ENCODE measurements at regions not wholly inside any gene's neighbourhood (a gene's known extent, or its start where the extent isn't known, plus 50 kb on each side); places are given as distances from the start of the nearest gene placed in this dataset.

- TF ChIP-seq USF1 (IDR thresholded peaks at IDR 0.05) = no peak
- TF ChIP-seq ZBTB7A (IDR thresholded peaks at IDR 0.05; ENCODE audit: low read depth) = no peak
- TF ChIP-seq TEAD4 (IDR thresholded peaks at IDR 0.05) = no peak
- no peak for TF ChIP-seq CREB1 (IDR thresholded peaks at IDR 0.05; ENCODE audit: low read depth)
- TF ChIP-seq, protein P1, sequence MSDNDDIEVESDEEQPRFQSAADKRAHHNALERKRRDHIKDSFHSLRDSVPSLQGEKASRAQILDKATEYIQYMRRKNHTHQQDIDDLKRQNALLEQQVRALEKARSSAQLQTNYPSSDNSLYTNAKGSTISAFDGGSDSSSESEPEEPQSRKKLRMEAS (IDR thresholded peaks at IDR 0.05) = no peak
- TF ChIP-seq NFIC (IDR thresholded peaks at IDR 0.05) = no peak
- TF ChIP-seq YY1 (IDR thresholded peaks at IDR 0.05; ENCODE audit: low read depth) = no peak
Measured at GRCh38 chr17:70920416-70920815, 751.1 kb downstream of the KCNJ2 start.

DNA sequence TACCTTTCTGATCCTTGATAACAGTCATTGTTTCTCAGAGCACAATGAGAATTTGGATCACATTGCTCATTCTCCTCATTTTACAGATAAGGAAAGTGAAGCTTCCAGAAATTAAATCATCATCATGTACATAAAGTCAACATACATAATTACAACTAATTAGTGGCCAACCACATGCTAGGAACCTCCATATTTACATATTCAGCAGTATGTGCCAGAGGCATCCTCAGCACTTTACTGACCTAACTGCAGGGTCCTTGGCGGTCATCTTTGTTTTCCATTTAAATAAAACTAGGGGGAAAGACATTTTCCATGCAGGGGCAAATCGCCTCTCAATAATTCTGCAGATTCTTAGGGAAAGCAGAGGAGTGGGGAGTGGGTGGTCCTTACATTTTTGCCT, 752.9 kb downstream of the KCNJ2 start:
- TF ChIP-seq ZBTB7A (IDR thresholded peaks at IDR 0.05; ENCODE audit: low read depth) (no peak), TEAD4 (IDR thresholded peaks at IDR 0.05) (no peak), YY1 (IDR thresholded peaks at IDR 0.05; ENCODE audit: low read depth) (no peak), CREB1 (IDR thresholded peaks at IDR 0.05; ENCODE audit: low read depth) (no peak), NFIC (IDR thresholded peaks at IDR 0.05) (no peak), FOXM1 (IDR thresholded peaks at IDR 0.05; ENCODE audit: borderline replicate concordance, low read depth) (no peak), RAD21 (IDR thresholded peaks at IDR 0.05; ENCODE audit: low read depth) (no peak)
- TF ChIP-seq, protein P1 (IDR thresholded peaks at IDR 0.05) = no peak

GRCh38 chr17:70924776-70925175, 755.4 kb downstream of the KCNJ2 start:
- TF ChIP-seq FOXM1 (IDR thresholded peaks at IDR 0.05; ENCODE audit: borderline replicate concordance, low read depth) (no peak), EGR1 (IDR thresholded peaks at IDR 0.05) (no peak), USF1 (IDR thresholded peaks at IDR 0.05) (no peak), TAF1 (IDR thresholded peaks at IDR 0.05; ENCODE audit: low read depth) (no peak), REST (IDR thresholded peaks at IDR 0.05; ENCODE audit: low read depth) (no peak), TEAD4 (IDR thresholded peaks at IDR 0.05) (no peak), RAD21 (IDR thresholded peaks at IDR 0.05; ENCODE audit: low read depth) (no peak), ZBTB7A (IDR thresholded peaks at IDR 0.05; ENCODE audit: low read depth) (no peak), CREB1 (IDR thresholded peaks at IDR 0.05; ENCODE audit: low read depth) (no peak), TCF12 (IDR thresholded peaks at IDR 0.05; ENCODE audit: low read depth) (no peak), NFIC (IDR thresholded peaks at IDR 0.05) (no peak), YY1 (IDR thresholded peaks at IDR 0.05; ENCODE audit: low read depth) (no peak)
- TF ChIP-seq, protein P1 (IDR thresholded peaks at IDR 0.05) = no peak

- TF ChIP-seq RAD21 (IDR thresholded peaks at IDR 0.05; ENCODE audit: low read depth) (no peak), TEAD4 (IDR thresholded peaks at IDR 0.05) (no peak)
- TF ChIP-seq, protein P1 (IDR thresholded peaks at IDR 0.05) = no peak
Measured at GRCh38 chr17:70929226-70929625, 759.9 kb downstream of the KCNJ2 start.

GRCh38 chr17:70934231-70934630, 764.9 kb downstream of the KCNJ2 start:
- TF ChIP-seq RAD21 (IDR thresholded peaks at IDR 0.05; ENCODE audit: low read depth) (no peak), EGR1 (IDR thresholded peaks at IDR 0.05) (no peak), CREB1 (IDR thresholded peaks at IDR 0.05; ENCODE audit: low read depth) (no peak), YY1 (IDR thresholded peaks at IDR 0.05; ENCODE audit: low read depth) (no peak), TAF1 (IDR thresholded peaks at IDR 0.05; ENCODE audit: low read depth) (no peak), NFIC (IDR thresholded peaks at IDR 0.05) (no peak)

GRCh38 chr17:70934835-70935234, 765.5 kb downstream of the KCNJ2 start:
- TF ChIP-seq RAD21 (IDR thresholded peaks at IDR 0.05; ENCODE audit: low read depth) (no peak), CREB1 (IDR thresholded peaks at IDR 0.05; ENCODE audit: low read depth) (no peak), CEBPB (IDR thresholded peaks at IDR 0.05) (no peak), YY1 (IDR thresholded peaks at IDR 0.05; ENCODE audit: low read depth) (no peak), TCF12 (IDR thresholded peaks at IDR 0.05; ENCODE audit: low read depth) (no peak), TAF1 (IDR thresholded peaks at IDR 0.05; ENCODE audit: low read depth) (no peak), USF1 (IDR thresholded peaks at IDR 0.05) (no peak), EGR1 (IDR thresholded peaks at IDR 0.05) (no peak), NFIC (IDR thresholded peaks at IDR 0.05) (no peak), EP300 (IDR thresholded peaks at IDR 0.05; ENCODE audit: borderline replicate concordance) (no peak), ZBTB7A (IDR thresholded peaks at IDR 0.05; ENCODE audit: low read depth) (no peak), TEAD4 (IDR thresholded peaks at IDR 0.05) (no peak), REST (IDR thresholded peaks at IDR 0.05; ENCODE audit: low read depth) (no peak), FOXM1 (IDR thresholded peaks at IDR 0.05; ENCODE audit: borderline replicate concordance, low read depth) (no peak)
- TF ChIP-seq, protein P1 (IDR thresholded peaks at IDR 0.05) = no peak
